GM12878 (cell line): ENCODE measurements at regions not wholly inside any gene's neighbourhood (a gene's known extent, or its start where the extent isn't known, plus 50 kb on each side); places are given as distances from the start of the nearest gene placed in this dataset.

ENCODE experiments used
- ATAC-seq: fragments of 200-7000 bp; cut with Tn5 transposase; 3 replicates; pipeline ENCODE4 v1.9.1; 2020; ENCODE audit warnings: mild to moderate bottlenecking, moderate library complexity
- BruUV-seq: library from RNA; stranded (reverse); fragments of 400-500 nt; replicated peaks from 2 replicates; lab custom pipeline; 2021; lab: Mats Ljungman, UMichigan
- CTCF ChIA-PET: fragments of 300-600 bp; sonication (Branson Sonifier 250); formaldehyde crosslinking; extraction: SDS; loops from one replicate; lab custom pipeline; 2021; ENCODE audit warnings: inconsistent platforms; lab: Yijun Ruan, JAX
- POLR2A ChIA-PET: fragments of 350-600 bp; formaldehyde crosslinking; extraction: SDS; loops from one replicate; lab custom pipeline; 2021; ENCODE audit warnings: inconsistent platforms; lab: Charles Lee
- RAD21 ChIA-PET: fragments of 300-600 bp; sonication (Branson Sonifier 250); formaldehyde crosslinking; loops from one replicate; lab custom pipeline; 2023; ENCODE audit warnings: antibody characterized with exemption; ENCODE audit not compliant: unreplicated experiment; lab: Charles Lee
- SMC1A ChIA-PET: fragments of 300-600 bp; sonication (Branson Sonifier 250); formaldehyde crosslinking; loops from one replicate; lab custom pipeline; 2023; ENCODE audit not compliant: unreplicated experiment, uncharacterized antibody; lab: Charles Lee
- DNase-seq: peaks from one replicate; pipeline ENCODE4 v3.0.0-alpha.2; 2011; ENCODE audit warnings: low read depth, low spot score
- FAIRE-seq: peaks from 3 replicates; lab custom pipeline; 2011; peaks lifted over from hg19 to GRCh38; lab: Jason Lieb, UNC
- H2AFZ ChIP-seq: 2 replicates; pipeline ENCODE4 v1.6.0; 2011; ENCODE audit warnings: low read depth, low read length, control low read depth; ENCODE audit not compliant: control insufficient read depth
- H3K27ac ChIP-seq: 2 replicates; pipeline ENCODE4 v1.5.1; 2011; ENCODE audit warnings: control low read depth; ENCODE audit not compliant: control insufficient read depth, insufficient read depth
- H3K27me3 ChIP-seq, 2 experiments: replicated peaks in 1 of 2; 2 replicates each; pipeline versions ENCODE4 v1.6.0 to v1.6.1; 2011; ENCODE audit warnings: low read length in 1 of 2; ENCODE audit not compliant: control insufficient read depth in 2 of 2, insufficient read depth in 2 of 2
- H3K36me3 ChIP-seq, 2 experiments: 2 replicates each; pipeline ENCODE4 v1.5.1; 2011; ENCODE audit warnings: low read length in 1 of 2; ENCODE audit not compliant: control insufficient read depth in 2 of 2, insufficient read depth in 2 of 2
- H3K4me1 ChIP-seq: 2 replicates; pipeline ENCODE4 v1.6.1; 2011; ENCODE audit warnings: mild to moderate bottlenecking, low read length, moderate library complexity, mixed read lengths; ENCODE audit not compliant: control insufficient read depth, insufficient read depth
- H3K4me2 ChIP-seq: 2 replicates; pipeline ENCODE4 v1.6.0; 2011; ENCODE audit warnings: control low read depth; ENCODE audit not compliant: control insufficient read depth, insufficient read depth
- H3K4me3 ChIP-seq: fragments of 200-600 bp; sonication (generic); 2 replicates; pipeline ENCODE4 v1.5.1; 2016
- H3K79me2 ChIP-seq: 2 replicates; pipeline ENCODE4 v1.6.0; 2011; ENCODE audit warnings: low read length; ENCODE audit not compliant: control insufficient read depth, insufficient read depth
- H3K9ac ChIP-seq: 2 replicates; pipeline ENCODE4 v1.8.0; 2011; ENCODE audit warnings: low read length, control low read depth, mixed read lengths; ENCODE audit not compliant: control insufficient read depth, insufficient read depth
- H3K9me3 ChIP-seq: replicated peaks from 3 replicates; pipeline ENCODE4 v1.5.1; 2011; ENCODE audit warnings: mild to moderate bottlenecking, low read length; ENCODE audit not compliant: control insufficient read depth, insufficient read depth
- H4K20me1 ChIP-seq: 2 replicates; pipeline ENCODE4 v1.6.0; 2011; ENCODE audit not compliant: control insufficient read depth, insufficient read depth
- BRCA1 ChIP-seq: IDR thresholded peaks from 2 replicates; pipeline ENCODE4 v1.6.1; 2011; ENCODE audit warnings: low read depth, low read length, improper control_type of control experiment
- CBFB ChIP-seq: IDR thresholded peaks from 2 replicates; pipeline ENCODE4 v1.6.1; 2016; ENCODE audit warnings: antibody characterized with exemption, low read depth
- CREB1 ChIP-seq: IDR thresholded peaks from 2 replicates; pipeline ENCODE4 v1.6.1; 2012; ENCODE audit warnings: low read depth, mild to moderate bottlenecking, inconsistent platforms
- IKZF2 ChIP-seq, 2 experiments: fragments of 450-650 bp; IDR thresholded peaks; 2 replicates each; pipeline ENCODE4 v1.6.1; 2017; ENCODE audit warnings: mild to moderate bottlenecking in 2 of 2, moderate library complexity in 2 of 2
- MTA2 ChIP-seq: fragments of 450-650 bp; IDR thresholded peaks from 2 replicates; pipeline ENCODE4 v1.6.1; 2016; ENCODE audit warnings: low read depth, mild to moderate bottlenecking, moderate library complexity
- MTA3 ChIP-seq: IDR thresholded peaks from 2 replicates; pipeline ENCODE4 v1.6.1; 2012; ENCODE audit warnings: low read length, inconsistent platforms, borderline replicate concordance
- PRDM15 ChIP-seq: fragments of 450-650 bp; formaldehyde crosslinking; IDR thresholded peaks from 2 replicates; pipeline ENCODE4 v1.4.0; 2020; ENCODE audit warnings: mild to moderate bottlenecking, moderate library complexity
- RFX5 ChIP-seq: IDR thresholded peaks from 2 replicates; pipeline ENCODE4 v1.6.1; 2011; ENCODE audit warnings: low read depth, low read length, improper control_type of control experiment
- SKIL ChIP-seq: fragments of 450-650 bp; IDR thresholded peaks from 2 replicates; pipeline ENCODE4 v1.6.1; 2017; ENCODE audit warnings: mild to moderate bottlenecking, low read depth, inconsistent platforms; ENCODE audit not compliant: poor library complexity, severe bottlenecking
- SREBF2 ChIP-seq: IDR thresholded peaks from 2 replicates; pipeline ENCODE4 v1.6.1; 2012; ENCODE audit warnings: mild to moderate bottlenecking, low read length
- SUPT20H ChIP-seq: IDR thresholded peaks from 2 replicates; pipeline ENCODE4 v1.6.1; 2011; ENCODE audit warnings: low read depth, mild to moderate bottlenecking, low read length, moderate library complexity, borderline replicate concordance; ENCODE audit not compliant: control insufficient read depth
- TAF1 ChIP-seq: IDR thresholded peaks from 2 replicates; pipeline ENCODE4 v1.6.1; 2011; ENCODE audit warnings: mild to moderate bottlenecking, low read depth, low read length, borderline replicate concordance
- YY1 ChIP-seq: IDR thresholded peaks from 2 replicates; pipeline ENCODE4 v1.6.1; 2011; ENCODE audit warnings: low read depth, mild to moderate bottlenecking, low read length
- ZNF217 ChIP-seq: fragments of 450-650 bp; IDR thresholded peaks from 2 replicates; pipeline ENCODE4 v1.6.1; 2017; ENCODE audit warnings: antibody characterized with exemption, mild to moderate bottlenecking
- ZNF687 ChIP-seq: fragments of 450-650 bp; IDR thresholded peaks from 2 replicates; pipeline ENCODE4 v1.6.1; 2017; ENCODE audit warnings: mild to moderate bottlenecking, moderate library complexity
- WGBS: methylation state at CpG from one replicate; pipeline ENCODE4 v1.1.6; 2016; ENCODE audit warnings: low lambda C conversion rate; ENCODE audit not compliant: insufficient replicate concordance, insufficient coverage; ENCODE audit errors: missing lambda C conversion rate; 5-methylcytosine and 5-hydroxymethylcytosine counted together
- in situ Hi-C: fragments of 300-500 bp; cut with MboI; formaldehyde crosslinking; loops from 9 replicates; pipeline ENCODE4 v1.14.3; 2018; ENCODE audit warnings: mixed read lengths
- intact Hi-C: fragments of 100-400 bp; cut with micrococcal nuclease; formaldehyde crosslinking; loops from one replicate; pipeline ENCODE4 v1.14.2; 2022; ENCODE audit not compliant: unreplicated experiment
- TF ChIP-seq, protein P1 (sequence below): IDR thresholded peaks from 2 replicates; pipeline ENCODE4 v1.6.1; 2011; ENCODE audit warnings: low read depth, low read length, improper control_type of control experiment, borderline replicate concordance

GRCh38 chr16:5433587-5433986, 336.0 kb upstream of the EEF2KMT start:
- Histone ChIP-seq H3K4me2 (no peak overlapping the region), H2AFZ (no peak overlapping the region), H3K27ac (no peak overlapping the region), H3K79me2 (no peaks in the 10 kb centered on the region), H3K4me3 (no peak overlapping the region), H3K9me3 (no peaks in the 10 kb centered on the region), H3K4me1 (no peaks in the 10 kb centered on the region), H4K20me1 (no peaks in the 10 kb centered on the region), H3K9ac (no peak overlapping the region), H3K36me3 (no peaks in the 10 kb centered on the region), H3K27me3 (no peaks in the 10 kb centered on the region)
- ChIA-PET SMC1A (no interaction called here), RAD21 (no interaction called here), CTCF (no interaction called here), POLR2A (no interaction called here)
- no peak for FAIRE-seq
- no peak for ATAC-seq
- WGBS, result 10% methylated on average over 10 of the region's 10 CpGs
- intact Hi-C loops, result no loop called here
- DNase-seq, result no peak
- no TSS peak for BruUV-seq
- TF ChIP-seq PRDM15 (CRISPR knock-in tag) (no peak), TAF1 (no peak), ZNF687 (no peak), MTA2 (no peak), IKZF2 (IDR thresholded peaks at IDR 0.05) (no peak), SKIL (no peak), BRCA1 (no peak), YY1 (no peak), ZNF217 (no peak), MTA3 (no peak), CBFB (no peak), CREB1 (no peak), RFX5 (no peak), SREBF2 (no peak), SUPT20H (no peak)
- TF ChIP-seq, protein P1, sequence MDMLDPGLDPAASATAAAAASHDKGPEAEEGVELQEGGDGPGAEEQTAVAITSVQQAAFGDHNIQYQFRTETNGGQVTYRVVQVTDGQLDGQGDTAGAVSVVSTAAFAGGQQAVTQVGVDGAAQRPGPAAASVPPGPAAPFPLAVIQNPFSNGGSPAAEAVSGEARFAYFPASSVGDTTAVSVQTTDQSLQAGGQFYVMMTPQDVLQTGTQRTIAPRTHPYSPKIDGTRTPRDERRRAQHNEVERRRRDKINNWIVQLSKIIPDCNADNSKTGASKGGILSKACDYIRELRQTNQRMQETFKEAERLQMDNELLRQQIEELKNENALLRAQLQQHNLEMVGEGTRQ, result no peak
- in situ Hi-C loops, result no loop called here
